GM12892 (cell line): ENCODE measurements at regions not wholly inside any gene's neighbourhood (a gene's known extent, or its start where the extent isn't known, plus 50 kb on each side); places are given as distances from the start of the nearest gene placed in this dataset.

Source experiments
- POLR2A ChIP-seq: IDR thresholded peaks from 2 replicates; pipeline ENCODE4 v1.6.1; 2011; ENCODE audit warnings: low read depth, low read length, control low read depth
- POLR2AphosphoS5 ChIP-seq: IDR thresholded peaks from 2 replicates; pipeline ENCODE4 v1.6.1; 2011; ENCODE audit warnings: low read depth, low read length, control low read depth

DNA sequence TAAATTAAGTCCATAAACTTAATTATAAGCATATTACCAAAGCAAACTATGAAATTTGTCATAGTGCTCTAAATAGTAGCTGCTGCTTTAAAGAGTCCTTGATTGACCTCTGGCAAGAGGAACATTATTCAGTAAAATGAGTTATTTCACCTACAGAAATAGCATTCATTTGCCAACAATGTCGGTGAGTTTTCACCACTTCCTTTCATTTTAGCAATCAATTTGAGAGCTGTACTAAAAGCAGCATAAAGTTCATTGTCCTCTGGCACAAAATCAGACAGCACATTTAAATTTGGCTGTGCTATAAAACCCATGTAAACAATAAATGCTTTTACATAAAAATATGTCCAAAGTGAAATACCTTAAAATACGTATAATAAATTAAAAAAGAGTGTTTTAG lies 1515.7 kb downstream of the SI start:
- TF ChIP-seq POLR2AphosphoS5 (no peak), POLR2A (no peak)
